Keratinocyte (primary cell): ENCODE measurements at regions not wholly inside any gene's neighbourhood (a gene's known extent, or its start where the extent isn't known, plus 50 kb on each side); places are given as distances from the start of the nearest gene placed in this dataset.

ENCODE experiments used
- DNase-seq: peaks from one replicate; pipeline ENCODE4 v3.0.0-alpha.2; 2011; ENCODE audit warnings: low read depth, missing footprints, low spot score
- FAIRE-seq: peaks from 2 replicates; lab custom pipeline; 2011; peaks lifted over from hg19 to GRCh38; lab: Jason Lieb, UNC
- H2AFZ ChIP-seq: 2 replicates; pipeline ENCODE4 v1.6.0; 2012; ENCODE audit warnings: low read length, control low read depth, inconsistent platforms; ENCODE audit not compliant: control insufficient read depth
- H3K27ac ChIP-seq: 2 replicates; pipeline ENCODE4 v1.5.1; 2011; ENCODE audit warnings: low read length; ENCODE audit not compliant: control insufficient read depth, insufficient read depth
- H3K27me3 ChIP-seq: 3 replicates; pipeline ENCODE4 v1.6.0; 2011; ENCODE audit warnings: low read length; ENCODE audit not compliant: control insufficient read depth, insufficient read depth; ENCODE audit errors: extremely low read depth
- H3K36me3 ChIP-seq, 2 experiments: 2 replicates in 1 of 2; 3 replicates in 1 of 2; pipeline ENCODE4 v1.5.1; 2011; ENCODE audit warnings: low read length in 2 of 2, mild to moderate bottlenecking in 1 of 2; ENCODE audit not compliant: control insufficient read depth in 2 of 2, insufficient read depth in 2 of 2; ENCODE audit errors: extremely low read depth in 1 of 2
- H3K4me1 ChIP-seq: 3 replicates; pipeline ENCODE4 v1.5.1; 2011; ENCODE audit warnings: low read length; ENCODE audit not compliant: control insufficient read depth, insufficient read depth; ENCODE audit errors: extremely low read depth
- H3K4me2 ChIP-seq: 3 replicates; pipeline ENCODE4 v1.6.0; 2011; ENCODE audit warnings: low read depth, low read length; ENCODE audit not compliant: control insufficient read depth, insufficient read depth; ENCODE audit errors: extremely low read depth
- H3K4me3 ChIP-seq, 3 experiments: fragments of 200-600 bp in 1 of 3; sonication (generic) in 1 of 3; 2 replicates in 2 of 3; 3 replicates in 1 of 3; pipeline ENCODE4 v1.5.1; 2011 to 2016; ENCODE audit warnings: low read length in 3 of 3, mild to moderate bottlenecking in 3 of 3, control low read depth in 2 of 3, inconsistent platforms in 1 of 3, low read depth in 1 of 3, mixed read lengths in 1 of 3, mixed run types in 1 of 3, moderate library complexity in 1 of 3; ENCODE audit not compliant: control insufficient read depth in 2 of 3, insufficient read depth in 2 of 3; ENCODE audit errors: extremely low read depth in 1 of 3
- H3K79me2 ChIP-seq: 2 replicates; pipeline ENCODE4 v1.6.0; 2012; ENCODE audit warnings: low read length; ENCODE audit not compliant: control insufficient read depth, insufficient read depth
- H3K9ac ChIP-seq: 3 replicates; pipeline ENCODE4 v1.6.0; 2011; ENCODE audit warnings: low read length; ENCODE audit not compliant: control insufficient read depth, insufficient read depth; ENCODE audit errors: extremely low read depth
- H3K9me1 ChIP-seq: 3 replicates; pipeline ENCODE4 v1.6.0; 2011; ENCODE audit warnings: low read length; ENCODE audit not compliant: control insufficient read depth, insufficient read depth; ENCODE audit errors: extremely low read depth
- H3K9me3 ChIP-seq: 2 replicates; pipeline ENCODE4 v1.5.1; 2012; ENCODE audit warnings: low read depth, low read length; ENCODE audit not compliant: control insufficient read depth
- H4K20me1 ChIP-seq: 3 replicates; pipeline ENCODE4 v1.6.0; 2011; ENCODE audit warnings: low read length; ENCODE audit not compliant: control insufficient read depth, insufficient read depth; ENCODE audit errors: extremely low read depth
- CTCF ChIP-seq, 3 experiments: IDR thresholded peaks in 1 of 3; conservative IDR thresholded peaks in 1 of 3; optimal IDR thresholded peaks in 1 of 3; 2 replicates in 2 of 3; 3 replicates in 1 of 3; pipeline versions ENCODE3 to v1.5.1; 2011; ENCODE audit warnings: low read length in 3 of 3, mild to moderate bottlenecking in 3 of 3, moderate library complexity in 2 of 3, control low read depth in 1 of 3, inconsistent platforms in 1 of 3; ENCODE audit not compliant: insufficient read depth in 2 of 3; ENCODE audit errors: extremely low read depth in 1 of 3
- EZH2 ChIP-seq: IDR thresholded peaks from one replicate; pipeline ENCODE4 v1.6.1; 2012; ENCODE audit warnings: inconsistent platforms, mild to moderate bottlenecking, low read length, moderate library complexity
- dilution Hi-C: fragments of 300-500 bp; cut with MboI; formaldehyde crosslinking; loops from one replicate; pipeline ENCODE4 v1.7.0; 2020; ENCODE audit warnings: low sequenced_read_pairs; ENCODE audit not compliant: extremely low pct_ligation_motif_present

- no peak overlapping the region for H2AFZ ChIP-seq
- no peaks in the 10 kb centered on the region for H3K79me2 ChIP-seq
- FAIRE-seq (no peak), DNase-seq (no peak)
- peaks cover 2% of the 10 kb centered on the region for H3K9me1 ChIP-seq
- dilution Hi-C loops = no loop called here
- no peaks in the 10 kb centered on the region for H3K36me3 ChIP-seq
- H3K4me2 ChIP-seq = no peak overlapping the region
- H3K9ac ChIP-seq = no peak overlapping the region
- no peaks in the 10 kb centered on the region for H3K9me3 ChIP-seq
- H3K4me1 ChIP-seq = peaks cover 12% of the 10 kb centered on the region
- H3K4me3 ChIP-seq = no peak overlapping the region
- H3K27me3 ChIP-seq = no peaks in the 10 kb centered on the region
- no peaks in the 10 kb centered on the region for H4K20me1 ChIP-seq
- no peak overlapping the region for H3K27ac ChIP-seq
- TF ChIP-seq CTCF (optimal IDR thresholded peaks at IDR 0.05 in 1 of 3, IDR thresholded peaks at IDR 0.05 in 1 of 3, conservative IDR thresholded peaks at IDR 0.05 in 1 of 3; ENCODE audit: extremely low read depth in 1 of 3, insufficient read depth in 2 of 3, low read length in 3 of 3) = no peak
- TF ChIP-seq EZH2 = no peak
These were observed 80.0 kb downstream of the SLC25A47 start for GRCh38 chr14:100403105-100403504.

- Histone ChIP-seq H3K4me3 (no peak overlapping the region), H4K20me1 (no peaks in the 10 kb centered on the region), H3K79me2 (no peaks in the 10 kb centered on the region), H3K9me1 (peaks cover 2% of the 10 kb centered on the region), H3K9ac (no peak overlapping the region), H3K4me2 (no peak overlapping the region), H3K36me3 (no peaks in the 10 kb centered on the region), H3K27ac (no peak overlapping the region), H3K4me1 (peaks cover 7% of the 10 kb centered on the region), H3K9me3 (no peaks in the 10 kb centered on the region), H2AFZ (no peak overlapping the region), H3K27me3 (no peaks in the 10 kb centered on the region)
- DNase-seq (no peak), FAIRE-seq (no peak)
- dilution Hi-C loops = no loop called here
- TF ChIP-seq CTCF (optimal IDR thresholded peaks at IDR 0.05 in 1 of 3, IDR thresholded peaks at IDR 0.05 in 1 of 3, conservative IDR thresholded peaks at IDR 0.05 in 1 of 3; ENCODE audit: extremely low read depth in 1 of 3, insufficient read depth in 2 of 3, low read length in 3 of 3) (no peak), EZH2 (no peak)
These were observed 80.7 kb downstream of the SLC25A47 start for GRCh38 chr14:100403802-100404365.
